NT2/D1 (cell line): ENCODE measurements at regions not wholly inside any gene's neighbourhood (a gene's known extent, or its start where the extent isn't known, plus 50 kb on each side); places are given as distances from the start of the nearest gene placed in this dataset.

Experiments used
- DNase-seq: peaks from one replicate; pipeline ENCODE4 v3.0.0-alpha.2; 2011; ENCODE audit warnings: low read depth, low spot score
- H3K27me3 ChIP-seq: 2 replicates; pipeline ENCODE4 v1.6.0; 2011; ENCODE audit warnings: mild to moderate bottlenecking; ENCODE audit not compliant: insufficient read length, insufficient read depth
- H3K36me3 ChIP-seq: 2 replicates; pipeline ENCODE4 v1.6.1; 2011; ENCODE audit warnings: mild to moderate bottlenecking, low read length, mixed read lengths; ENCODE audit not compliant: insufficient read depth, insufficient read length
- H3K4me1 ChIP-seq: 2 replicates; pipeline ENCODE4 v1.5.1; 2011; ENCODE audit not compliant: insufficient read depth, insufficient read length
- H3K4me3 ChIP-seq: 2 replicates; pipeline ENCODE4 v1.5.1; 2011; ENCODE audit warnings: low read depth; ENCODE audit not compliant: insufficient read length
- H3K9ac ChIP-seq: 2 replicates; pipeline ENCODE4 v1.6.0; 2011; ENCODE audit warnings: low read depth; ENCODE audit not compliant: insufficient read length
- H3K9me3 ChIP-seq: 2 replicates; pipeline ENCODE4 v1.5.1; 2011; ENCODE audit warnings: mild to moderate bottlenecking, low read length; ENCODE audit not compliant: insufficient read depth
- SUZ12 ChIP-seq: IDR thresholded peaks from 2 replicates; pipeline ENCODE4 v1.6.1; 2011; ENCODE audit not compliant: insufficient read length, insufficient read depth; ENCODE audit errors: extremely low read depth
- YY1 ChIP-seq: IDR thresholded peaks from 2 replicates; pipeline ENCODE4 v1.6.1; 2011; ENCODE audit not compliant: insufficient read length, insufficient read depth
- ZNF274 ChIP-seq: IDR thresholded peaks from 2 replicates; pipeline ENCODE4 v1.6.1; 2011; ENCODE audit warnings: mild to moderate bottlenecking, low read depth, low read length

DNA sequence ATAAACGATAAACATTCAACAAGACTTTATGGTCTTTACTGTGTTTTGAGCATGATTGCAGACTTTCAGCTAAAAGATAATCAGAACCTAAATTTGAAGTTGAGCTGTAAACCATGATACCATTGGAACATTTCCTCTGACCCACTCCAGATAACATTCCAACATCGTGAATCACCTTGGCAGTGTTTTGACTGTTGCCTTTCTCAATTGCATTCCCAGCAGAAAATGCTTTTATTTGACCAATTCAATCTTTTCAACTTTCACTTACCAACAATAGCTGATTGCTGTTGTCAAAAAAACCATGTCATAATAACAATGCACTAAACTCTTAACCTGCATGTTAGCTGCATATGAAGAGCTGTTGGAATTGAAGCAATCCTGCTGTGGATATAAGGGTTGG, 165.5 kb downstream of the MDFIC start:
- no peak overlapping the region for H3K4me3 ChIP-seq
- H3K36me3 ChIP-seq: no peaks in the 10 kb centered on the region
- H3K9ac ChIP-seq: no peak overlapping the region
- H3K27me3 ChIP-seq: no peaks in the 10 kb centered on the region
- H3K9me3 ChIP-seq: no peaks in the 10 kb centered on the region
- no peaks in the 10 kb centered on the region for H3K4me1 ChIP-seq
- TF ChIP-seq YY1: no peak
- no peak for TF ChIP-seq SUZ12
- no peak for TF ChIP-seq ZNF274
- DNase-seq: no peak

DNA sequence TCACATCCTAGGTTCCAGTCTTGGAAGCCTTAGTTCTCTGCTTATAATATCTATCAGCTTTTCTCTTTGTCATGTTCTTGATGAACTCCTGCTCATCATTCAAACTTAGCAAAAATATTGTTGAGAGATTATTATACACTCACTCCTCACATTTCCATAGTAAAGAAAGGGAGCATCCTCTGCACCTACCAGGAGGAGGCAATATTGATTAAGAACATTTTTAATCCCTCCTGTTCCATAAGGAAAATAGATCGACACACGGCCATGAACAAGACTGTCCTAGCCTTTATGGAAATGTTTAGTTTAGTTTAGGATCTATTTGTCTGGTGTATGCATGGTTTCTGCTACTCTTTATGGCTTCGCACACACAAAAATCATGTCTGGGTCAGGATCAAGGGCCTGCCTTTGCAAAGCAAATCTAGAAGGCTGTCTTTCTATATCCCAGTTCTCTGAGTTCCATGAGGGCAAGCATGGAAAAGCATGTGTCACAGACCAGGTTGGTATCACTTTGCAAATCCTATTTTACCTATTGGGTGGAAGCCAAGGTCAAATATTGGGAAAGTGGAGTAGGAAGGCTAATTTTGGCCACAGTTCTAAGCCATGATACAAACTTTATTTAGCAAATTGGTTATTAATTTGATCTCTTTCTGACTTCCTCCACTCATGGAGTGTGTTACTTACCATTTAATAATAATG, 164.4 kb downstream of the MDFIC start:
- H3K4me3 ChIP-seq: no peak overlapping the region
- no peak for DNase-seq
- no peak for TF ChIP-seq ZNF274
- no peak for TF ChIP-seq SUZ12
- TF ChIP-seq YY1: no peak
- H3K36me3 ChIP-seq: no peaks in the 10 kb centered on the region
- no peaks in the 10 kb centered on the region for H3K9me3 ChIP-seq
- no peaks in the 10 kb centered on the region for H3K27me3 ChIP-seq
- H3K9ac ChIP-seq: no peak overlapping the region
- no peaks in the 10 kb centered on the region for H3K4me1 ChIP-seq

DNA sequence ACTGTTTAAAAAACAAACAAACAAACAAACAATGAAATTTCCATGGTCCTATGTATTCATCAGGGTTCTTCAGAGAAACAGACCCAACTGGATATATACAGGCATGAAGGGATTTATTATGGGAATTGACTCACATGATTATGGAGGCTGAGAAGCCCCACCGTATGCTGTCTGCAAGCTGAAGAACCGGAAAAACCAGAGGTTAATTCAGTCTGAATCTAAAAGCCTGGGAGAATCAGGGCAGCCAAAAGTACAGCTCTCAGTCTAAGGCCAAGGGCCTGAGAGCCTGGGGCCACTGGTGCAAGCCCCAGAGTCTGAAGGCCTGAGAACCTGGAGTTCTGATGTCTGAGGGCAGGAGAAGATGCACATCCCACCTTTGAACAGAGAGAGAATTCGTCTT, 163.5 kb downstream of the MDFIC start:
- no peaks in the 10 kb centered on the region for H3K4me1 ChIP-seq
- H3K36me3 ChIP-seq: no peaks in the 10 kb centered on the region
- no peak overlapping the region for H3K9ac ChIP-seq
- TF ChIP-seq ZNF274 (no peak), SUZ12 (no peak), YY1 (no peak)
- no peaks in the 10 kb centered on the region for H3K9me3 ChIP-seq
- no peaks in the 10 kb centered on the region for H3K27me3 ChIP-seq
- H3K4me3 ChIP-seq: no peak overlapping the region
- no peak for DNase-seq

DNA sequence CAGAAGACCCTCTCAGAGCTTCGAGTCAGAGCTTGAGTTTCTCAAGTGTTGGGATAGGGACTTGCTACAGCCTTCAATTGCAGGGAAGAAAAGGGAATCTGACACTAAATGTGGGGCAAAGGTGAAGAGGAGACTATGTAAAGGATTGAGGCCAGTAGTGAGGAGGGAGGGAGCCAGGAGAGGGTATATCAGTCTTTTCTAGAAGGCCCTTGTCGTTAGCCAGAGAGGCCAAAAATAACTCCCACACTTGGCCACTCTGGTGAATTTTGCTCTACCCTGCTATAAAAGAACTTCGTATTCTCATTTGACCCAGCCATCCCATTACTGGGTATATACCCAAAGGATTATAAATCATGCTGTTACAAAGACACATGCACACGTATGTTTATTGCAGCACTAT, 162.0 kb downstream of the MDFIC start:
- H3K27me3 ChIP-seq: no peaks in the 10 kb centered on the region
- H3K9ac ChIP-seq: no peak overlapping the region
- TF ChIP-seq YY1 (no peak), ZNF274 (no peak)
- no peaks in the 10 kb centered on the region for H3K36me3 ChIP-seq
- H3K4me3 ChIP-seq: no peak overlapping the region
- no peaks in the 10 kb centered on the region for H3K4me1 ChIP-seq
- DNase-seq: no peak
- H3K9me3 ChIP-seq: no peaks in the 10 kb centered on the region

DNA sequence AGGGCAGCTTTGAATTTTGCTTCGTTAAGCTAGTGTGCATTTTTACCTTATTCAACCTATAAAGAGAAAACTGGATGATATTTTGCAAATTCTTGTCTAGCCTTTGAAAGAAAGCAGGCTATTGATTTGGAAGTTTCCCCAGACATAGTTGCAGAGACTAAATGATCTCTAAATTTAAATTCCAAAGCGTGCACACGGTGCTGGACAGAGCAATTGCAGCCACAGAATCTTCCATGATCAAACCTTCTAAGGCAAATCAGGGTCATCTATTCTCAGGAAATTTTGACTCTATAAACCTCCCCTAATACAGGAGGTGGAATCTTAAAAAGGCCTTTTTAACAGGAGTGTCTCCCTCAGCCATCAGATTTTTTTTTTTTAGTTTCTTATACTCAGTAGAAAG, 159.9 kb downstream of the MDFIC start:
- no peak for DNase-seq
- no peaks in the 10 kb centered on the region for H3K4me1 ChIP-seq
- H3K36me3 ChIP-seq: no peaks in the 10 kb centered on the region
- H3K9me3 ChIP-seq: no peaks in the 10 kb centered on the region
- TF ChIP-seq SUZ12: no peak
- no peak for TF ChIP-seq YY1
- no peak for TF ChIP-seq ZNF274
- no peak overlapping the region for H3K4me3 ChIP-seq
- H3K27me3 ChIP-seq: no peaks in the 10 kb centered on the region
- no peak overlapping the region for H3K9ac ChIP-seq

DNA sequence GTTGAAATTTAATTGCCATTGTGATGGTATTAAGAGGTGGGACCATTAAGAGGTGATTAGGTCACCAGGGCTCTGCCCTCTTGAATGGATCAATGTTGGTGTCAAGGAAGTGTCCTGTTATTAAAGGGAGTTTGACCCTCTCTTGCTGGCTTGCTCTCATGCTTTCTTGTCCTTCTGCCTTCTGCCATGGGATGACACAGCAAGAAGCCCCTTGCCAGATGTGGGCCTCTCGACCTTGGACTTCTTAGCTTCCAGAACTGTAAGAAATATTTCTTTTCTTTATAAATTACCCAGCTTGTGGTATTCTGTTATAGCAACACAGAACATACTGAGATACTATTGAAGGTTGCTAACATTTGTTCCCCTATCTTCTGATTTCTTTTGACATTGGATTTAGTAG, 157.0 kb downstream of the MDFIC start:
- no peaks in the 10 kb centered on the region for H3K4me1 ChIP-seq
- no peaks in the 10 kb centered on the region for H3K9me3 ChIP-seq
- DNase-seq: no peak
- H3K9ac ChIP-seq: no peak overlapping the region
- H3K4me3 ChIP-seq: no peak overlapping the region
- no peak for TF ChIP-seq ZNF274
- no peak for TF ChIP-seq YY1
- no peak for TF ChIP-seq SUZ12
- H3K36me3 ChIP-seq: no peaks in the 10 kb centered on the region
- H3K27me3 ChIP-seq: no peaks in the 10 kb centered on the region

DNA sequence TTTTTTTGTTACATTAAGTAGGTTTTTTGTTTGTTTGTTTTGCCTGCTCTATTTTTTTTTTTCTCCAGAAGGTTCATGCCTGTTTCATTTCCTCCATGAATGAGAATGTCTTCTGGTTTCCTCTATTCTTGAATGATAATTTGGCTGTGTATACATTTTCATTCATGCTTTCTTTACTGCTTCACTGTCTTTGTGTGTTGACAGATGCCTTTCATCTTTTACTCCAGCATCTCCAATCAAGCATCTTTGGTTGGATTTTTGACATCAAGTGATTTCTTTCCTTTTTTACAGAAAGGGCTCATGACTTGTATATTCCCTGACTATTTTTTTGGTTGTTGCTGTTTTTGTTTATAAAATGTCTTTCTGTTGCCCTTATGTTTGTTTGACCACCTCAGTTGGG, 156.5 kb downstream of the MDFIC start:
- Histone ChIP-seq H3K36me3 (no peaks in the 10 kb centered on the region), H3K9ac (no peak overlapping the region), H3K4me3 (no peak overlapping the region), H3K4me1 (no peaks in the 10 kb centered on the region), H3K9me3 (no peaks in the 10 kb centered on the region), H3K27me3 (no peaks in the 10 kb centered on the region)
- no peak for DNase-seq
- no peak for TF ChIP-seq SUZ12
- no peak for TF ChIP-seq ZNF274
- TF ChIP-seq YY1: no peak

DNA sequence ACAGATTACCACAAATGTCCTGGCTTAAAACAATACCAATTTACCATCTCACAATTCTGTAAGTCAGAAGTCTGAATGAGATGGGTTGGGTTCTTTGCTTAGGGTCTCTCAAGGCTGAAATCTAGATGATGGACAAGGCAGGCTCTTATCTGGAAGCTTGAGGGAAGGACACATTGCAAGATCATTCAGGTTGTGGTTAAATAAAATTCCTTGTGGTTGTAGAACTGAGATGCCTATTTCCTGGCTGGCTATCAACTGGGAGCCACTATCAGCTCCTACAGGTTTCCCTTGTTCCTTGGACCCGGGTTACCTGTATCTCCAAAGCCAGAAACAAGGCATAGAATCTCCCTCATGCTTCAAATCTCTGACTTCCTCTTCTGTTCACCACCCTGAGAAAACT, 148.4 kb downstream of the MDFIC start:
- no peak for DNase-seq
- no peaks in the 10 kb centered on the region for H3K9me3 ChIP-seq

More for the DNA sequence above, 148.4 kb downstream of the MDFIC start:
- Histone ChIP-seq H3K4me3 (no peak overlapping the region), H3K36me3 (no peaks in the 10 kb centered on the region), H3K4me1 (no peaks in the 10 kb centered on the region), H3K9ac (no peak overlapping the region), H3K27me3 (no peaks in the 10 kb centered on the region)
- TF ChIP-seq ZNF274 (no peak), YY1 (no peak), SUZ12 (no peak)
